TTC549 (cell line): ENCODE measurements at regions not wholly inside any gene's neighbourhood (a gene's known extent, or its start where the extent isn't known, plus 50 kb on each side); places are given as distances from the start of the nearest gene placed in this dataset.

Source experiments
- FAIRE-seq: peaks from 2 replicates; lab custom pipeline; 2012; peaks lifted over from hg19 to GRCh38; lab: Jason Lieb, UNC

DNA sequence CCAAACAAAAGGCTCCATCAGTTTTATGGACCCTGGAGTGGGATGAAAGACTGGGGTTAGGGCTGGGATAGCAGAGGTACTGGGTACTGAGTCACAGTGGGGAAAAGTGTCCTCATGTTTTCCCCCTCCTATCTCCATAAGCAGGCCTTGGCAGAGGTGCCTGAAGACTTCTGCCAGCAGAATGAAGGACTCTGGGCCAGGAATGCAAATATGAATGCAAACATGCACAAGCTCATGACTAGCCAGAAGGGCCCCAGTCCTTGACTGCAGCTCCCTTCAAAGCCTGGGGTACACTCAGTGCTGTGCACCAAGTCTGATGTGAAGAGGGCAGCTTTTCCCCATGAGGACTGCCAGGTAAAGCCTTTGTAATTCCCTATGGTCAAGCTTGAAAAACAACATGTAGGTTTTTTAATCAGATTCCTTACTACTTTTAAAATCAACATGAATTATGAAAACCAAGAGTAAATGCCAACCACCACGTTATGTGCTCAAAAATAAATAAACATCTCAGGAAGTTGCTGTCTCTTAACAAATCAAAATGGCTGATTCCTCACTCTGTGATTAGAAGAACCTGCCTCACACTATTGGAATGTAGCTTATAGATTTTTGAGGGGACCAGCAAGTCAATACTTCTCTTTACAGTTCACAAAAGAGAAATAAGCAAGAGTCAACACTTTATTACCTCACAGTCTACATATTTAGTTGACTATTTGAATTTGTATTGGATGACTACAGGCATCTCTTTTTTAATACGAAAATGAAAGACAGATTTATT is 1512.0 kb downstream of the ARAP2 start:
- FAIRE-seq: no peak

GRCh38 chr4:34733185-34733941 is 1511.0 kb downstream of the ARAP2 start:
- no peak for FAIRE-seq

DNA sequence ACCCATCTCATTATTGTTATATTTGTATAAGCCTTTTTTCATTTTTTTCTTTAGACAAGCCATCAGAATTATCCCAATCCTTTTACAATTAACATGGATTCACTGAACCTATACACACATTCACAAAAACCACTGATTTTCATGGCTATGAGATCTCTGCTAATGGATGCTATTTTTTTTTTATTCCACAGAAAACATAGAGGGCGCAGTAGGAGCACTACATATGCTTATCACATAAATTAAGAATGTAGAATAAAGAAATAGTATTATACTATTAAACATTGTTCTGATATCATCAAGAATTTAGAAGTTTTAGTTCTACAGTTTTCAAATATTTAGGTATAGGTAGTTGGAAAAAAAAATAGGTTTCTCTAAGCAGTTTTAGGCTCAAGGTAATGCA is 1477.4 kb downstream of the ARAP2 start:
- FAIRE-seq: no peak

DNA sequence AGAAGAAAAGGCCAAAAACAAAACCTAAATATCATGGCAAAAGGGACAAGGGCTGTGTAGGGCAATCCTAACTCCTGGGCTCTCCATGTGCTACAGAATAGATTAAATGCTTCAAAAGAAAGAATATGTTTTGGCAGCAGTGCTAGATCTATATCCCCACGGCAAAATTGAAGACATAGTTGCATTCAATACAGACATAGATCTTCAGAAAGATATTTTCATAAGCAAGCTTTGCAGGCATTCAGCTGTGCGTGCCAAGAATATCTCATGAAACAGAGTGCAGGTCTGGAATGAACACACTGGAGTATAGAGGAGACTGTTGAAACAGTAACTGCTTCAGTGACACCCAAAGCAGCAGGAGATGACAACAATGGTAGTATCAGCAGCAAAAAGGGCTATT is 1476.9 kb downstream of the ARAP2 start:
- no peak for FAIRE-seq

- no peak for FAIRE-seq
Measured at GRCh38 chr4:34771632-34772031, 1472.7 kb downstream of the ARAP2 start.

DNA sequence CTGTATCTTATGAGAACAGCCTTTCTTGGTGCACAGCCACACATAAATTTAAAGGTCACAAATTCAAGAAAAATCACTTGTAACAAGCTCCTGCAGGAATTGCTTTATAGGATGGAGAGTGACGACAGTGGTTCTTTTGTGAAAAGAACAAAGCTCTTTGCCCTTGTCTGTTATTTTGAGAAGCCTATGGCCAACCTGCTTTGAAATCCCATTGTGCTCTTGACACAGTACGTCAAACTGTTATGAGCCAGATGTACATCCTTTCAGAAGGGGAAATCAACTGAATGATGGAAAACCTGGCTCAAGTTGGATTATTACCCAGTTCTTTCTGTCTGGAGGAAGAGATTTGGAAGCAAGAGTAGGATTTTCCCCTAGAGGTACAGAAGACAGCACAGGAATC is 1454.2 kb downstream of the ARAP2 start:
- FAIRE-seq: no peak

GRCh38 chr4:34791209-34791608 is 1453.1 kb downstream of the ARAP2 start:
- no peak for FAIRE-seq

- no peak for FAIRE-seq
Measured at GRCh38 chr4:34800953-34801352, 1443.4 kb downstream of the ARAP2 start.

- FAIRE-seq: no peak
Measured at GRCh38 chr4:34814266-34814665, 1430.0 kb downstream of the ARAP2 start.

DNA sequence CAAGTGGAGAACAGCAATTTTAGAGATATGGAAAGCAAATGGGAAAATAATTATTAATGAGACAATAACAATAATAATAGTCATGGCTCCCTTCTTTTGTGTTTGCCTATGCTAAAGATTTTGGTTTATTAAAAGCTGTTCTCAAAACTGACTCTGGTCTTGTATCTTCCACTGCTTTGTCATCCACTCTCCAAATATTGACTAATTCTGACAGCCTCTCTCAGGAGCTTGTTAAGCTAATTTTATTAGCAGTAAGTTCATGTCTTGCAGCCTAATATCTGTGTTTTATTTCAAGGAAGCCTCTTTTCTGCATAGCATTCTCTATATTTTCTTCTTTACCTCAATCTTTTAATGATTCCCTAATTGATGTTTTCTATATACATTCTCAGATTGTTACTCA is 1419.8 kb downstream of the ARAP2 start:
- FAIRE-seq: no peak

GRCh38 chr4:34826660-34827059 is 1417.7 kb downstream of the ARAP2 start:
- FAIRE-seq: no peak

DNA sequence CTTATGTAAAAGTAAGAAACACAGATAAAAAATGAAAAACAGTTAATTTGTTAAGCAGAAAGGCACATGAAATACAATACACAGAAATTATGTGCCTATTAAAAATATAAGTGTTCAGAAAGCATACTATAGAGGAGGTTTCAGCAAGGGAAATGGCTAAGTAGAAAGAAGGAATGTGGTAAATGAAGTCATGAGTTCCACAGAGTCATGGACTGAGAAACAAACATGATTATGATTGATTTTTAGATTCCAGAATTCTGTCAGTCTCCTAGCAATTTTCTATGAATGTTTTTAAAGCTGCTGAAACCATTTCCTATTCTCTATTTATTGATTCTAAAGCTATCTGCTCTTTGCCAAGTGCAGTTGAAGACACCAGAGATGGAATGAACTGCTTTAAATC is 1398.4 kb downstream of the ARAP2 start:
- no peak for FAIRE-seq

DNA sequence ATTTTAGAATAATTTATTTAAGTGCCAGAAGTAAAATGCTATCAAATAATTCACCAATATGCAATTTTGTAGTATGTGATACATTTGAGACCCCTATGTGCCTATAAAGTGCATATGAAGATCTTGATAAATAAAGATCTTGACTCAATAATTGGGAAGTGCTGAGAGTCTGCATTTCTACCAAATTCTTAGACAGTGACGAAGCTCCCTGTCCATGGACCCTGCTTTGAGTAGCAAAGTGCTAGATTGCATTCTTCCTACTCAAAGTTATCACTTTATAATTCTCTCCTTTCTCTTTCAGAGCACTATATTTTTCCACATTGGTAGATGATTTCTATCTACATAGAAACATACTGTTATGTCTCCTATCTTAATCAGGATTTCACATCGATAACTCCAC is 1393.9 kb downstream of the ARAP2 start:
- no peak for FAIRE-seq

- no peak for FAIRE-seq
Measured at GRCh38 chr4:34850968-34851367, 1393.3 kb downstream of the ARAP2 start.

GRCh38 chr4:34851411-34851810 is 1392.9 kb downstream of the ARAP2 start:
- FAIRE-seq: no peak

DNA sequence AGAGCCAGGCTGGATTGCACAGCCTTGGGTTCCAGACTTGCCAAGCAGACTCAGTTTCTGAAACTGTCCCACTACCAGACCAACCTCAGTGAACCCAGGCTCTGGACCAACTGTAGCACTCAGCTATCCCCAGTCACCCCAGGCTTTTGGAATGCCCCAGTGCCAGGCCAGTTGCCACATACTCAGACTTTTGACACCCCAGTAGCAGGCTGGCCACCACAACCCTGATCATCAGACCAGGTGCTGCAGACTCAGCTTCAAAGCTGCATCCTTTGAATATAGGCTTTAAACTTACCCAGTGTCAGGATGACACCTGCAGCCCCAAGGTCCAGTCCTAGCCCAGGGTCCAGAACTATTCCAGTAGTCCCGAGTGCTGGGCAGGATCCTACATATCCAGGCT is 1389.9 kb downstream of the ARAP2 start:
- FAIRE-seq: no peak

DNA sequence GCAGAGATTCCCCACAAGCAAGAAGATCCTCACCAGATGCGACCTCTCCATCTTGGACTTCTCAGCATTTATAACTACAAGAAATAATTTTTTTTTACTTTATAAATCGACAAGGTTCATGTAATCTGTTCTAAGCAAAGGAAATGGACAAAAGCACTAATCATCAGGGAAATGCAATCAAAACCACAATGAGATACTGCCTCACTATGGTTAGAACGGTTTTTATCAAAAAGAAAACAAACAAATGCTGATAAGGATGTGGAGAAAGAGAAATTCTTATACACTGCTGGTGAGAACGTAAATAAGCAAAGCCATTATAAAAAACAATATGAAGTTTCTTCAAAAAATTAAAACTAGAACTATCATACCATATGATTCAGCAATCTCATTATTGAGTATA is 1382.6 kb downstream of the ARAP2 start:
- FAIRE-seq: no peak

DNA sequence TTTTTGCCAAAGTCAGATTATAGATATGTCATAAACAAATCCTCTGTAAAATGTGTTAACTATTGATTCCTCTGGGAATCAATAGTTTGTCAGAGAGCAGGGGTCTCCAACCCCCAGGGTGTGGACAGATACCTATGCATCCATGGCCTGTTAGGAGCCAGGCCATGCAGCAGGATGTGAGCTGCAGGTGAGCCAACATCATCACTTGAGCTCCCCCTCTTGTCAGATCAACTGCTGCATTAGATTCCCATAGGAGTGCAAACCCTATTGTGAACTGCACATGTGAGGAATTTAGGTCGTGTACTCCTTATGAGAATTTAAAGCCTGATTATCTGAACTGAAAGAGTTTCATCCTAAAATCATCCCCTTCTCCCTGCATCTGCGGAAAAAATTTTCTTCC is 1365.4 kb downstream of the ARAP2 start:
- FAIRE-seq: no peak

DNA sequence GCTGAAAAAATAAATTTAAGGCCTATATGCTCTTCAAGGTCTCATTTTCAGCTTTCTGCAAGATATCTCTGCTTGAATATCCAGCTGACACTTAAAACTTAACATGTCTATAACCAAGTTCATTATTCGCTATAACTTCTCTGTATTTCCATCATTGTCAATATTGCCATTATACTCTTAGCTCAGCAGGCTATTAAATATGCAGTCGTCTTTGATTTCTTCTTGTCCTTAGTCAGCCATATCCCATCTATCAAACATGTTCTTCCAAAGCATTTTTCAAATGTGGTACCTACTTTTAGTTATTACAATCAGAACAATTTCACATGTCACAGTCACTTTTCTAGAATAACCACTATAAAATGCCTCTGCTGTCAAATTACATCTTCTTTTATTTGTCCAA is 1364.1 kb downstream of the ARAP2 start:
- FAIRE-seq: no peak

- FAIRE-seq: peak; percentile 86
Measured at GRCh38 chr4:34891892-34892291, 1352.4 kb downstream of the ARAP2 start.

DNA sequence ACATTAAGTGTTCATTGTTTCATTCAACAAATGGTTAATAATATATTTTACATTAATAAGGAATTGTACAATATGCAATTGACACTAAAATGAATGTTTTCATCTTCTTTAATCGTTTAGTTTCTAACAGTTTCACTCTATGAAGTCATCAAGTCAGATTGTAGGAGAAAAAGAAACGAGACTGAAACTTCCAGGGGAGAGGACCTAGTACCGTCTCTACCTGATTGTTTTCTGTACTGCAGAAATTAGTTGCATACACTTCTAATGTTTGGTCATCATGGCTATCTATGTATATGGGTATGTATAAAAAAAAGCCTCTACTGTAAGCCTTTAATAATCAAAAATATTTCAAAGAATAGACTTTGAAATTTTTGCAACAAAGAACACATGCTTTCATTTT is 1350.9 kb downstream of the ARAP2 start:
- no peak for FAIRE-seq

DNA sequence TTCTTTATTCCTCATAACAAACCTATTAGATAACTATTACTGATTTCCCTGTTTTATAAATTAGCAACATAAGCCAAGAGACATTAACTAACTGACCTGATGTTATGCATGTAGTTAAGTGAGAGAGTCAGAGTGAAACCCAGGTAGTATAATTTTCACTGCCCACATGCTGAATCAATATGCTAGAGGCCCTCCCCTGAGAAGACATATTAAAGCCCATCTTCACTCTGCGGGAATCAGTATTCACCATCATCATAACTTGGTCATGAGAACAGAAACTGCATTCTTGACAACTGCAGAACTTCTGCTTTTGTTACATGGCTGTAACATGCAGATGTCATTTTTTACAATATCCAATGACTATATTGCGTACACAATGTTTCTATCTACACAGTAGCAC is 1324.3 kb downstream of the ARAP2 start:
- no peak for FAIRE-seq

DNA sequence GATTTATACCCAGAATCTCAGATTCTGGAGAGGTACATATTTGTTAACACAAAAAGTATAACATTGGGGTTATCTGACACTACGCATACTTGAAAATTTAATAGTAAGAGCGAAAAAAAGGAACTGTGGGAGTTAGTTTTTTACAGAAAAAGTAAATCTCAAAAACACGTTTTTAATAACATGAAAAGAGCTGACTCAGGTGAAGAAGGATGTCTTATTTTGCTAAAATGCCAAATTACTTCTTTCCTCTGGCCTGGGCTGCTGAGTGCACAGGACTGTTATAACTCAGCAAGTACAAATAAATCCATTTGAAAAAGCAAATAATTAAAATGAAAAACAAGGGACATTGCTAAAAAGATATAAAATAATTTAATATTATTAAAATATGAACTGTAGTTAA is 1322.9 kb downstream of the ARAP2 start:
- no peak for FAIRE-seq

DNA sequence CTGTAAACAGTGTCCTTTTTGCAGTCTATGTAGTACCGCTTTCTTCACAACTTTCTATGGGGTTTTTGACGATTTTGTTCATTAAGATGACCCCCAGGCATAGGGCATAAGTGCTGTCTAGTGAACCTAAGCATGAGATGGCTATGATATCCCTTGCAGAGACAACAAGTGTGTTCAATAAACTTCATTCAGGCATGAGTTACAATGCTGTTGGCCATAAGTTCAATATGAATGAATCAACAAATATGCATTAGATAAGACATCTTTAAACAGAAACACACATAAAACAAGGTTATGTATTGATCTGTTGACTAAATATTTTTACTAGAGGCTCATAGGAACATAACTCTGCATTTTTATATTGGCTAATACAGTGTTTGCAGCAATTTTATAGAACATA is 1322.0 kb downstream of the ARAP2 start:
- no peak for FAIRE-seq
